Activated naive CD8-positive, alpha-beta T cell treated with anti-CD3 and anti-CD28 coated beads, Interleukin-2, amount 10 ng/mL, durations not matched to agents 7 days and 5 days (primary cell): ENCODE measurements at regions not wholly inside any gene's neighbourhood (a gene's known extent, or its start where the extent isn't known, plus 50 kb on each side); places are given as distances from the start of the nearest gene placed in this dataset.

ENCODE experiments used
- ATAC-seq: fragments of 150-1000 bp; cut with Tn5 transposase; one replicate; pipeline ENCODE4 v1.10.0; 2021; ENCODE audit warnings: low read depth, moderate library complexity
- POLR2A ChIA-PET: fragments of 350-600 bp; sonication (Branson Sonifier 250); formaldehyde crosslinking; loops from one replicate; lab custom pipeline; 2021; ENCODE audit warnings: antibody characterized with exemption; lab: Charles Lee
- DNase-seq: peaks from one replicate; pipeline ENCODE4 v3.0.0; 2021
- H3K27ac Mint-ChIP-seq: one replicate; pipeline ENCODE4 v1.8.0; 2022; ENCODE audit warnings: mild to moderate bottlenecking, mixed read lengths
- H3K27me3 Mint-ChIP-seq: one replicate; pipeline ENCODE4 v1.8.0; 2022; ENCODE audit warnings: mild to moderate bottlenecking, moderate library complexity, mixed read lengths
- H3K36me3 Mint-ChIP-seq: one replicate; pipeline ENCODE4 v1.8.0; 2021; ENCODE audit warnings: mild to moderate bottlenecking, mixed read lengths
- H3K4me1 Mint-ChIP-seq: one replicate; pipeline ENCODE4 v1.8.0; 2021; ENCODE audit warnings: mixed read lengths
- H3K4me3 Mint-ChIP-seq: one replicate; pipeline ENCODE4 v1.8.0; 2022; ENCODE audit warnings: mild to moderate bottlenecking, moderate library complexity, mixed read lengths
- H3K9me3 Mint-ChIP-seq: one replicate; pipeline ENCODE4 v1.8.0; 2021; ENCODE audit warnings: mixed read lengths

DNA sequence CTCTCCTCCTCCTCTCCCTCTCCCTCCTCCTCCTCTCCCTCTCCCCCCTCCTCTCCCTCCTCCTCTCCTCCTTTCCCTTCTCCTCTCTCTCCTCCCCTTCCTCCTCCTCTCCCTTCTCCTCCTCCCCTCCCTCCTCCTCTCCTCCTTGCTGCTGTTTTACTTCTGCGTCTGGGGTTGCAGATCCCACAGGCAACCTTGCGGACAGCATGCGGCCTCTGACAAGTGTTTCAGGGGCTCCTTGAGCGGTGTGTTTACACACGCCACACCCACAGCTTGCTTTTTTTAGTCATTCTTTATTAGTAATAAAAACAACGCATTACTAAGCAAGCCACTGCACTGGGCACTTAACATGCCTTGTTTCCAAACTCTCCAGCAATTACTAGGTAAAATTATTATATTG, 81.9 kb downstream of the TFAP2C start:
- ATAC-seq = no peak
- Mint-ChIP-seq H3K27ac (no peak overlapping the region), H3K4me1 (no peaks in the 10 kb centered on the region), H3K9me3 (peaks cover under 1% of the 10 kb centered on the region), H3K27me3 (no peaks in the 10 kb centered on the region), H3K4me3 (no peak overlapping the region), H3K36me3 (no peaks in the 10 kb centered on the region)
- POLR2A ChIA-PET = no interaction called here
- DNase-seq = no peak

DNA sequence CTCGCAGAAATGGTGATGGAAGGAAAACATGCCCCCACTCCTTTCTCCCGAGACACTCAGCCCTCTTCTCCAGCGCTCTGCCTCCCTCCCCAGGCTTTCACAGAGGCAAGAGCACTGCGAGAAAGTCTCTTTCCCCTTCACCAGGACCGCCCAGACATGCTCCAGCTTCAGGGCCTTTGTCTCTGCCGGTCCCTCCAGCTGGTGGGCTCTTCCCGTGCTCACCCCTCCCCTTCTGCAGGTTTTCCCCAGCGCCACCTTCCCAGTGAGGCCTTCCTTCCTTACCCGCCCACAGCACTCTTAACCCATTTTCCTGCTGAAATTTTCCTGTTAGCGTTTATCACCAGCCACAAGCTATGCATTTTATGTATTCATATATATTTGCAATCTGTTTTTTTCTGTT, 86.2 kb downstream of the TFAP2C start:
- no peak for ATAC-seq
- Mint-ChIP-seq H3K9me3 (no peaks in the 10 kb centered on the region), H3K4me3 (no peak overlapping the region), H3K27ac (no peak overlapping the region), H3K4me1 (no peaks in the 10 kb centered on the region), H3K36me3 (no peaks in the 10 kb centered on the region), H3K27me3 (no peaks in the 10 kb centered on the region)
- POLR2A ChIA-PET = no interaction called here
- no peak for DNase-seq

DNA sequence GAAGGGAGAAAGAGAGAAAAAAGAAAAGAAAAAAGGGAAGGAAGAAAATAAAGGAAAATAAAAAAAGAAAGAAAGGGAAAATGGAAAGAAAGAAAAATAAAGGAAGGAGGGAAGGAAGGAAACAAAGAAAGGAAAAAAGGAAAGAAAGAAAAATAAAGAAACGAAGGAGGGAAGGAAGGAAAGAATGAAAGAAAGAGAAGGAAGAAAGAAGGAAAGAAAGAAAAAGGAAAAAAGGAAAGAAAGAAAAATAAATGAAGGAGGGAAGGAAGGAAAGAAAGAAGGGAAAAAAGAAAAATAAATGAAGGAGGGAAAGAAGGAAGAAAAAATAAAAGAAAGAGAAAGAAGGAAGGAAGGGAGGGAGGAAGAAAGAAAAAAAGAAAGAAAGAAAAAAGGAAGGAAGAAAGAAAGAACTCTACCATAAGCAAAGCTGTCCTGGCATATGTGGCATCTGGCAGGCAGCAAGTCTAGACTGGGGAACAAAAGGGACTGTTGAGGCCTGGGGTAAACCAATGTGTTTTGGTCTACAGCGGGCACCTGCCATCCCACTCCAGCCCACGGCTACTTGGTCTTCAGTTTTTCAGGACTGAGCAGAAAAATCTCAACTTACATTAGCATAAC, 86.9 kb downstream of the TFAP2C start:
- no peaks in the 10 kb centered on the region for H3K4me1 Mint-ChIP-seq
- no peak overlapping the region for H3K4me3 Mint-ChIP-seq
- H3K9me3 Mint-ChIP-seq = no peaks in the 10 kb centered on the region
- no peaks in the 10 kb centered on the region for H3K36me3 Mint-ChIP-seq
- DNase-seq (no peak), ATAC-seq (no peak)
- peaks cover 1% of the 10 kb centered on the region for H3K27me3 Mint-ChIP-seq
- POLR2A ChIA-PET = no interaction called here
- H3K27ac Mint-ChIP-seq = no peak overlapping the region

DNA sequence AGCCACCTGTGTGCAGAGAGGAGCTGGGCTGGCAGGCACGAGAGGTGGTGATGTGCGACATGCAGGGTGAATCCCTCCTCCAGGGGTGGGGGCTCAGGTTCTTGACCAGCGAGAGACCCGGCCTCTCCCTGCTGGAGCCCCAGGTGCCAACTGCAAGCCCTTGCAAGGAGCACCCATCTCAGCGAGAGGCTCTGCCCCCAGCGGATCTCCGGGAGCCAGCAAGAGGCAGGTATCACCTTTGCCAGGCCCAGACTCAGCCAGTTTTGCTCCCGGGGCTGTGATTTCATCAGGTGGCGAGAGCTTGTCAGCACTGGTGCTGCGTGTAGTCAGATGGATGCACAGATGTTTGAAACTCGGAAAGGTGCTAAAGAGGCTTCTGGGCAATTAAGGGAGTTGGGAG, 87.7 kb downstream of the TFAP2C start:
- H3K4me3 Mint-ChIP-seq = no peak overlapping the region
- no peaks in the 10 kb centered on the region for H3K36me3 Mint-ChIP-seq
- H3K27ac Mint-ChIP-seq = no peak overlapping the region
- POLR2A ChIA-PET = no interaction called here
- DNase-seq = no peak
- no peaks in the 10 kb centered on the region for H3K9me3 Mint-ChIP-seq
- H3K27me3 Mint-ChIP-seq = peaks cover 3% of the 10 kb centered on the region
- no peaks in the 10 kb centered on the region for H3K4me1 Mint-ChIP-seq
- ATAC-seq = no peak

DNA sequence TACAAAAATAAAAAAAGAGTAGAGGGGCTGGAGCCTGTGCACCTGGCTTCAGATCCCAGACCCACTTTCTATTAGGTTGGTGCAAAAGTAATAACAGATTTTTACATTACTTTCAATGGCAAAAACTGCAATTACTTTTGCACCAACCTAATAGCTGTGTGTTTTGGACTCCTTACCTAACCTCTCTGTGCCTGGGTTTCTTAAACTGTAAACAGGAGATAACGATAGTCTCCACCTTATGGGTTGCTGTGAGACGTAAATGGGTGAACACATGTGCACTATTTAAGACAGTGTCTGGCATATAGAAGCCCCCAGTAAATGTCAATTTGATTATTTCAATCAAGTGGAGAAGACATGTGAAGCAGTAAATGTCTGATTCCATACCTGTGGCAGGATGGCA, 89.7 kb downstream of the TFAP2C start:
- Mint-ChIP-seq H3K4me1 (no peaks in the 10 kb centered on the region), H3K27me3 (peaks cover 3% of the 10 kb centered on the region), H3K27ac (no peak overlapping the region), H3K4me3 (no peak overlapping the region), H3K9me3 (no peaks in the 10 kb centered on the region), H3K36me3 (no peaks in the 10 kb centered on the region)
- POLR2A ChIA-PET = no interaction called here
- ATAC-seq (no peak), DNase-seq (no peak)

DNA sequence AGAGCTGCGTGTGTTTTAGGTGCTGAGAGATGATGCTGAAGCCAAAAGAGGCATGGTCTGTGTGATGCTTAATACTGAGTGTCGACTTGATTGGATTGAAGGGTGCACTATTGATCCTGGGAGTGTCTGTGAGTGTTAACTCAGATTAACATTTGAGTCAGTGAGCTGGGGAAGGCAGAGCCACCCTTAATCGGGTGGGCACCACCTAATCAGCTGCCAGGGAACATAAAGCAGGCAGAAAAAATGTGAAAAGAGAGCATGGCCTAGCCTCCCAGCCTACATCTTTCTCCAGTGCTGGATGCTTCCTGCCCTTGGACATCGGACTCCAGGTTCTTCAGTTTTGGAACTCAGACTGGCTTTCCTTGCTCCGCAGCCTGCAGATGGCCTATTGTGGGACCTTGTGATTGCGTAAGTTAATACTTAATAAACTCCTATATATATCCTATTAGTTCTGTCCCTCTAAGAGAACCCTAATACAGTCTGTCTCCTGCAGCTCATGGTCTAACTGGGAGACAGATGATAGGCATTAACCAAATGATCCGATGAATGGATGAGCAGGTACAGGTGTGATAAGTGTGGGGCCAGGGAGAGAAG, 91.6 kb downstream of the TFAP2C start:
- H3K4me3 Mint-ChIP-seq = no peak overlapping the region
- H3K36me3 Mint-ChIP-seq = no peaks in the 10 kb centered on the region

DNA sequence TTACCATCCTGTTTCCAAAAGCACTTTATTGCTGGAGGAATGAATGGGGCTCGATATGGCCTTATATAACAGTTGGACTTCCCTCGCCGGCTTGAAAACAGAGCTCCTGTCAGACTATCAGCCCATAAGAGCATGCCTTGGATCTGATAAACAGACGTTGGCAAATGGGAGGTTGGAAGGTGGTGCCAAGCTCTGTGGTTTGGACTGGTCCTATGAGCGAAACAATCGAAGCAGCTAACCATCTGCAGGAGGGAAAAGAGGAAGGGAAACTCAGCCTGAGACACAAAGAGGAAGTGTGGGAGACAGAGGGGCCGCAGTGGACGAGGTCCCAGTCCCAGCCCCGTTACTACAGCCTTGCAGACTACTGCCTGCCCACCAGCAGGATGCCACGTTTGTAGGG, 92.9 kb downstream of the TFAP2C start:
- DNase-seq (no peak), ATAC-seq (no peak)
- H3K27me3 Mint-ChIP-seq = peaks cover 3% of the 10 kb centered on the region
- no peaks in the 10 kb centered on the region for H3K4me1 Mint-ChIP-seq
- H3K9me3 Mint-ChIP-seq = peaks cover 1% of the 10 kb centered on the region
- H3K36me3 Mint-ChIP-seq = no peaks in the 10 kb centered on the region
- POLR2A ChIA-PET = no interaction called here
- H3K4me3 Mint-ChIP-seq = no peak overlapping the region
- no peak overlapping the region for H3K27ac Mint-ChIP-seq

More for the DNA sequence above, 91.6 kb downstream of the TFAP2C start:
- Mint-ChIP-seq H3K9me3 (no peaks in the 10 kb centered on the region), H3K27me3 (peaks cover 3% of the 10 kb centered on the region), H3K4me1 (no peaks in the 10 kb centered on the region), H3K27ac (no peak overlapping the region)
- DNase-seq = no peak
- no peak for ATAC-seq
- POLR2A ChIA-PET = no interaction called here

DNA sequence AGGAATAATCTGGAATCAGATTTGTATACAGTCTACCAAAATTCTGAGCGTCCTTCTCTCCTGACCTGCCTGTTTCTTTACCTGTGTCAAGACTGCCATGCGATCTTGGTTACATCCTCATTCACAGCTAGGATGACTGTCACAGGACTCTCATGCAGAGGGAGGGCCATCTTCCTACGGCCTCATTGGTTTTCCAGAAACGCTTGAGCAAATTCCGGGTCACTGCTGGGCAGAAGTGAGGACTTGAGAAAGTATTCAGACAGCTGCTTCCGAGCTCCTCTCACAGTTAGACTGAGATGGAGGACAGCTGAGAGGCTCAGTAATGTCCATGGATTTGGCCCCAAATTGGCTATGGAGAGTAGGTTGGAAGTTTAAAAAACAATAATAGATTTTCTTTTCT, 94.2 kb downstream of the TFAP2C start:
- Mint-ChIP-seq H3K4me3 (no peak overlapping the region), H3K36me3 (no peaks in the 10 kb centered on the region), H3K9me3 (peaks cover 1% of the 10 kb centered on the region), H3K27me3 (peaks cover 3% of the 10 kb centered on the region), H3K4me1 (no peaks in the 10 kb centered on the region), H3K27ac (no peak overlapping the region)
- POLR2A ChIA-PET = no interaction called here
- DNase-seq = no peak
- ATAC-seq = no peak

DNA sequence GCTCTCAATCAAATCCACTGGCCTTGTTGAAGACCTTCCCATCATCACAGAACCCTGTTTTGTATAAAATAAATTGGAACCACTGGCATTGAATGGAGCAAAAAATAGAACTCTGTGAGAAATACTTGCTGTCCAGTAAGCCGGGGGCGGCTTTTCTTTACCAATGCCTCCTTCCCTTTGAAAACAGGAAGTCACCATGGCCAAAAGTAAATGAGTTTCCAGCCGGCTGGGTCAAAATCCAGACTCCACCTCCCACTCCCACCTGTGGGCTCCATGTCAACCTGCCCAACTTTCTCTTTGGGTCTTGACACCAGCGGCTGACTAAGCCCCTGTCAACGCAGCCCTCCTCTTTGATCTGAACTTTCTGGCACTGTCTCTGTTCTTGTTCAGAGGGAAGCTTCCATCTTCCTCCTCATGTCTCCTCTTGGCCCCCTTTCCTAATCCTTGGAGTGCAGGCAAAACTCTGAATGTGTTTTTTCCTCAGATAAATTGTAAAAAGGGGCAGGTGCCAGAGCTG, 95.2 kb downstream of the TFAP2C start:
- POLR2A ChIA-PET = no interaction called here
- ATAC-seq (no peak), DNase-seq (no peak)
- H3K36me3 Mint-ChIP-seq = no peaks in the 10 kb centered on the region
- H3K27ac Mint-ChIP-seq = no peak overlapping the region
- peaks cover 3% of the 10 kb centered on the region for H3K27me3 Mint-ChIP-seq
- peaks cover 1% of the 10 kb centered on the region for H3K9me3 Mint-ChIP-seq
- H3K4me1 Mint-ChIP-seq = no peaks in the 10 kb centered on the region
- no peak overlapping the region for H3K4me3 Mint-ChIP-seq

DNA sequence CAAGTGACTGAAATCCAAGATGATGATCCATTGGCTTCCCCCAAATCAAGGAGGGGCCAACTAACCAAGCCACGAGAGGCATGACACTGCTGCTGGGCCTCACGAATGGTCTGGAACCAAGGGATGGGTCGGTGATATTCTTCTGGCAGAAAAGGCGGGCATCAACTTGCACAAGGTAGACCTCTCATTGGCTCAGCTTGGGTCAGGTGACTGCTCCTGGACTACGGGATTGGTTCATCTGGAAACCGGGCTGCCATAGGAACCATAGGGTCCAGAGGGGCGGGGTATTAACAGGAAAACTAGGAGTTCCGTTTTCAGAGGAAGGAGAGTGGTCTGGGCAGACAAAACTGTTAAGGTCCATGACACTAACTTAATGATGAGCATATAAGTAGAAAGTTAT, 100.9 kb downstream of the TFAP2C start:
- Mint-ChIP-seq H3K27ac (no peak overlapping the region), H3K36me3 (no peaks in the 10 kb centered on the region), H3K4me1 (no peaks in the 10 kb centered on the region), H3K4me3 (no peak overlapping the region), H3K9me3 (peaks cover 1% of the 10 kb centered on the region), H3K27me3 (peaks cover 6% of the 10 kb centered on the region)
- ATAC-seq = no peak
- DNase-seq = no peak
- POLR2A ChIA-PET = no interaction called here

DNA sequence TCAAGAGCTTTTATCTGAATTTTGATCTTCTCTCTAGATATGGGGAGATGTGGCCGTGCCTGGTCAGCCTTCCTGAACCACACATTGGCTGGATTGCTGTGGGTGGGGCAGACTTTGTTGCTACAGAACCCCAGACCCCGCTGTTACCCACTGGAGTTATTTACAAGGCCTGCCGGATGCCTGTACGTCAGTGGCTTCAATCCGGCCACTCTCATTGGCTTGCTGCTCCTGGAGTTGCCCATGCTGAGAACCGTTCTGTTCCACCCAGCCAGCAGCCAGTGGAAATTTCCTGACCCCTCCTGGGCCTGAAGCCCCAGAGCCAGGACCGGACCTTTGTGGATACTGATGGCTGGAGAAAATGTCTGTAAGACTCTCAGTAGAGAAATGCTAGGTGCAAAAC, 101.9 kb downstream of the TFAP2C start:
- Mint-ChIP-seq H3K36me3 (no peaks in the 10 kb centered on the region), H3K4me3 (no peak overlapping the region), H3K27ac (no peak overlapping the region), H3K27me3 (peaks cover 15% of the 10 kb centered on the region), H3K9me3 (peaks cover 1% of the 10 kb centered on the region), H3K4me1 (no peaks in the 10 kb centered on the region)
- ATAC-seq = no peak
- POLR2A ChIA-PET = no interaction called here
- DNase-seq = no peak

DNA sequence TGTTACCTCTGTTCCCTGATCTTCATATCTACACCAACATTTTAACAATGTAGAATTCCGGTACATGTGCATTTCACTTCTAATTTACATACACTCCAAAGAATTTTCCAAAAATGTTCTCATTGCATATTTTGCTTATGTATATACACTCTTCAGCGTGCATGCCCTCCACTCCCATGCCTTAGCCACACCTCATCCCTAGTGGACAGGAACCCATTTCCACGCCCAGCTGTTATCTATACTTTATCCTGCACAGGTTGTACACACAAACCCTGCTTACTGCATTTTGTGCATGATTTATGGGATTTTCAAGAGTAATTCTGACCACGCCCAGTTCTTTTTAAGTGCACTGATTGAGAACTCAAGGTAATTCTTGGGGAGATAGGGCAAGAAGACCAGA, 102.4 kb downstream of the TFAP2C start:
- Mint-ChIP-seq H3K27ac (no peak overlapping the region), H3K9me3 (peaks cover 1% of the 10 kb centered on the region), H3K36me3 (no peaks in the 10 kb centered on the region), H3K27me3 (peaks cover 19% of the 10 kb centered on the region), H3K4me3 (no peak overlapping the region), H3K4me1 (no peaks in the 10 kb centered on the region)
- ATAC-seq (no peak), DNase-seq (no peak)
- POLR2A ChIA-PET = no interaction called here

DNA sequence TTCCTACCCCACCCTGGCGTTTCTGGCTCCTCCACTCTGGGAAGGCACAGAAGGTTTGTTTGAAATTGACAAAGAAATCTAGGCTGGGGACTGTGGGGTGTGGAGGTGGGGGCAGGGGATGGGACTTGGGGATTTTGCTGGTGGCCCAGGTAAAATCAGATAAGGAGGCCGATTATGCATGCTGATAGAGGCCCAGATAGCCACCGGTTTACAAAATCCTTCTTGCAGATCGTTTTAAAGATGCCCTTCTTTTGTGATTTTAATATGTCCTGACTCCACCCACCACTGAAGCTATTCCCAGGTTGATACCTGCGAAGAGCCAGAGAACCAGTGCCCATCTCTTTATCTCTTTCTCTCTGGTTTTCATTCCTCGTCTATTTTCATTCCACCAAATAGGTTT, 104.9 kb downstream of the TFAP2C start:
- POLR2A ChIA-PET = no interaction called here
- no peaks in the 10 kb centered on the region for H3K36me3 Mint-ChIP-seq
- ATAC-seq (no peak), DNase-seq (no peak)
- H3K9me3 Mint-ChIP-seq = no peaks in the 10 kb centered on the region
- no peak overlapping the region for H3K27ac Mint-ChIP-seq
- no peak overlapping the region for H3K4me3 Mint-ChIP-seq
- H3K27me3 Mint-ChIP-seq = peaks cover 26% of the 10 kb centered on the region
- H3K4me1 Mint-ChIP-seq = no peaks in the 10 kb centered on the region

DNA sequence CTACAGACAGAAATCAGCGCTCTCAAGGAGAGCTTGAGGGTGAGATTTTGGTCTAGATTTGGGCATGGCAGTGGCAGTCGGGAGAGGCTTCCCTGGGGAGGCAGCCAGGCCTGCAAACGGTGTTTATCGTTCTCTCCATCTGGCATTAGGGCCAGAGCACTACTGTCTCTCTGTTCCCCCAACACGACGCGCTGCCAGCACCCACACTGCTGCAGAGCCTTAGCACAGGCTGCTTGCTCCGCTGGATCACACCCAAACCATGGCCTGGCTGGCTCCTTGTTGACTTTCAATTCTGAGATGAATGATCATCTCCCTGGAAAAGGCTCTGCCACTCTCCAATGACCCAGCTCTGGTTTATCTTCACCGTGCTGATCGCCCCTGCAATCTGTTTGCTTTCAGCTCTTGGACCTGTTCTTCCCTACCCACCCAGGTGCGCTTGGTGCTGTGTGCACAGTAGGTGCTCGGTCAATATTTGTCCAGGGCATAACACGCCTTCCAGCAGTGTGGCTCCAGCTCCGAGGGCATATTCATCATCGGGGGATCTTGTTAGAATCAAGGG, 106.1 kb downstream of the TFAP2C start:
- Mint-ChIP-seq H3K9me3 (no peaks in the 10 kb centered on the region), H3K4me1 (no peaks in the 10 kb centered on the region), H3K36me3 (no peaks in the 10 kb centered on the region), H3K4me3 (no peak overlapping the region), H3K27me3 (peaks cover 26% of the 10 kb centered on the region), H3K27ac (no peak overlapping the region)
- POLR2A ChIA-PET = no interaction called here
- DNase-seq (no peak), ATAC-seq (no peak)
